ENCODE measurements at regions not wholly inside any gene's neighbourhood (a gene's known extent, or its start where the extent isn't known, plus 50 kb on each side); places are given as distances from the start of the nearest gene placed in this dataset.

GRCh38 chr13:31035185-31035965 lies 102.9 kb downstream of the TEX26 start:
- TF ChIP-seq GLIS3 (CRISPR knock-in tag; IDR thresholded peaks at IDR 0.05) (no peak), PATZ1 (CRISPR knock-in tag; IDR thresholded peaks at IDR 0.05; ENCODE audit: borderline replicate concordance) (no peak), RARB (CRISPR knock-in tag; IDR thresholded peaks at IDR 0.05) (no peak), TOX (CRISPR knock-in tag; IDR thresholded peaks at IDR 0.05; ENCODE audit: borderline replicate concordance) (no peak), ZNF565 (CRISPR knock-in tag; conservative IDR thresholded peaks at IDR 0.05; ENCODE audit: low read depth) (no peak), ZNF8 (CRISPR knock-in tag; IDR thresholded peaks at IDR 0.05) (no peak), OSR1 (CRISPR knock-in tag; IDR thresholded peaks at IDR 0.05) (no peak), POU6F1 (CRISPR knock-in tag; IDR thresholded peaks at IDR 0.05; ENCODE audit: borderline replicate concordance, low read depth) (no peak), SNAI2 (CRISPR knock-in tag; IDR thresholded peaks at IDR 0.05) (no peak), TSHZ2 (CRISPR knock-in tag; IDR thresholded peaks at IDR 0.05) (no peak)
